ENCODE measurements at regions not wholly inside any gene's neighbourhood (a gene's known extent, or its start where the extent isn't known, plus 50 kb on each side); places are given as distances from the start of the nearest gene placed in this dataset.

- no peak overlapping the region for H3K9ac ChIP-seq (ENCODE audit: insufficient read depth, low read length)
- H3K27me3 ChIP-seq (ENCODE audit: control insufficient read depth, insufficient read depth, low read length): peaks cover 12% of the 10 kb centered on the region
- no peaks in the 10 kb centered on the region for H4K20me1 ChIP-seq (ENCODE audit: control insufficient read depth, extremely low read depth, insufficient read depth, low read length)
- H3K4me2 ChIP-seq (ENCODE audit: extremely low read depth, insufficient read depth, low read length): no peak overlapping the region
- H3K79me2 ChIP-seq (ENCODE audit: control insufficient read depth, insufficient read depth, low read length): no peaks in the 10 kb centered on the region
- H3K27ac ChIP-seq (ENCODE audit: insufficient read depth, low read length): no peak overlapping the region
- H2AFZ ChIP-seq (ENCODE audit: low read length): no peak overlapping the region
- TF ChIP-seq EZH2 (IDR thresholded peaks at IDR 0.05; ENCODE audit: low read length, missing control alignments) (no peak), CTCF (conservative IDR thresholded peaks at IDR 0.05 in 1 of 2, IDR thresholded peaks at IDR 0.05 in 1 of 2; ENCODE audit: low read depth in 1 of 2, low read length in 2 of 2) (no peak)
- no peaks in the 10 kb centered on the region for H3K36me3 ChIP-seq (ENCODE audit: control insufficient read depth, insufficient read depth, low read length)
- no peaks in the 10 kb centered on the region for H3K4me1 ChIP-seq (ENCODE audit: control insufficient read depth, extremely low read depth, insufficient read depth, low read length)
- no peak for DNase-seq (ENCODE audit: low read depth in 2 of 2)
- no peaks in the 10 kb centered on the region for H3K9me3 ChIP-seq (ENCODE audit: control insufficient read depth, insufficient read depth, low read depth, low read length)
- no peak overlapping the region for H3K4me3 ChIP-seq (replicated peaks in 1 of 4; ENCODE audit: control extremely low read depth in 1 of 4, insufficient read depth in 1 of 4, low read depth in 3 of 4, low read length in 4 of 4)
Measured at GRCh38 chr10:91726355-91726754, 71.9 kb upstream of the TNKS2 start.

- Histone ChIP-seq H3K27ac (ENCODE audit: insufficient read depth, low read length) (no peak overlapping the region), H3K4me1 (ENCODE audit: control insufficient read depth, extremely low read depth, insufficient read depth, low read length) (no peaks in the 10 kb centered on the region), H3K36me3 (ENCODE audit: control insufficient read depth, insufficient read depth, low read length) (no peaks in the 10 kb centered on the region), H2AFZ (ENCODE audit: low read length) (no peak overlapping the region), H3K79me2 (ENCODE audit: control insufficient read depth, insufficient read depth, low read length) (no peaks in the 10 kb centered on the region), H3K4me2 (ENCODE audit: extremely low read depth, insufficient read depth, low read length) (no peak overlapping the region), H3K4me3 (replicated peaks in 1 of 4; ENCODE audit: control extremely low read depth in 1 of 4, insufficient read depth in 1 of 4, low read depth in 3 of 4, low read length in 4 of 4) (no peak overlapping the region), H3K9me3 (ENCODE audit: control insufficient read depth, insufficient read depth, low read depth, low read length) (no peaks in the 10 kb centered on the region), H3K9ac (ENCODE audit: insufficient read depth, low read length) (no peak overlapping the region), H3K27me3 (ENCODE audit: control insufficient read depth, insufficient read depth, low read length) (peaks cover 12% of the 10 kb centered on the region), H4K20me1 (ENCODE audit: control insufficient read depth, extremely low read depth, insufficient read depth, low read length) (no peaks in the 10 kb centered on the region)
- no peak for DNase-seq (ENCODE audit: low read depth in 2 of 2)
- TF ChIP-seq CTCF (conservative IDR thresholded peaks at IDR 0.05 in 1 of 2, IDR thresholded peaks at IDR 0.05 in 1 of 2; ENCODE audit: low read depth in 1 of 2, low read length in 2 of 2): no peak
- TF ChIP-seq EZH2 (IDR thresholded peaks at IDR 0.05; ENCODE audit: low read length, missing control alignments): no peak
Measured at GRCh38 chr10:91724933-91725332, 73.3 kb upstream of the TNKS2 start.

- no peaks in the 10 kb centered on the region for H3K9me3 ChIP-seq (ENCODE audit: control insufficient read depth, insufficient read depth, low read depth, low read length)
- no peak overlapping the region for H3K27ac ChIP-seq (ENCODE audit: insufficient read depth, low read length)
- H3K36me3 ChIP-seq (ENCODE audit: control insufficient read depth, insufficient read depth, low read length): no peaks in the 10 kb centered on the region
- H2AFZ ChIP-seq (ENCODE audit: low read length): no peak overlapping the region
- no peaks in the 10 kb centered on the region for H3K27me3 ChIP-seq (ENCODE audit: control insufficient read depth, insufficient read depth, low read length)
- DNase-seq (ENCODE audit: low read depth in 2 of 2): peak in 1 of 2 donors; percentile 60
- no peak for TF ChIP-seq EZH2 (IDR thresholded peaks at IDR 0.05; ENCODE audit: low read length, missing control alignments)
- no peak for TF ChIP-seq CTCF (conservative IDR thresholded peaks at IDR 0.05 in 1 of 2, IDR thresholded peaks at IDR 0.05 in 1 of 2; ENCODE audit: low read depth in 1 of 2, low read length in 2 of 2)
- H3K4me2 ChIP-seq (ENCODE audit: extremely low read depth, insufficient read depth, low read length): no peak overlapping the region
- no peaks in the 10 kb centered on the region for H3K79me2 ChIP-seq (ENCODE audit: control insufficient read depth, insufficient read depth, low read length)
- no peak overlapping the region for H3K9ac ChIP-seq (ENCODE audit: insufficient read depth, low read length)
- peaks cover 2% of the 10 kb centered on the region for H3K4me1 ChIP-seq (ENCODE audit: control insufficient read depth, extremely low read depth, insufficient read depth, low read length)
- H4K20me1 ChIP-seq (ENCODE audit: control insufficient read depth, extremely low read depth, insufficient read depth, low read length): no peaks in the 10 kb centered on the region
- H3K4me3 ChIP-seq (replicated peaks in 1 of 4; ENCODE audit: control extremely low read depth in 1 of 4, insufficient read depth in 1 of 4, low read depth in 3 of 4, low read length in 4 of 4): no peak overlapping the region
Measured at GRCh38 chr10:91713461-91714072, 80.7 kb upstream of the PPP1R3C start.

All from fibroblast of lung (primary cell).